DND-41 (cell line): ENCODE measurements at regions not wholly inside any gene's neighbourhood (a gene's known extent, or its start where the extent isn't known, plus 50 kb on each side); places are given as distances from the start of the nearest gene placed in this dataset.

Experiments
- ATAC-seq: fragments of 200-7000 bp; cut with Tn5 transposase; 3 replicates; pipeline ENCODE4 v1.9.1; 2021; ENCODE audit warnings: low read depth; ENCODE audit not compliant: insufficient read depth
- DNase-seq: peaks from one replicate; pipeline ENCODE4 v3.0.0-alpha.2; 2020
- H2AFZ ChIP-seq: 2 replicates; pipeline ENCODE4 v1.6.0; 2012; ENCODE audit warnings: low read depth, low read length
- H3K27ac ChIP-seq: 2 replicates; pipeline ENCODE4 v1.5.1; 2012; ENCODE audit warnings: low read length, inconsistent platforms
- H3K27me3 ChIP-seq: fragments of 200-600 bp; sonication (generic); 2 replicates; pipeline ENCODE4 v1.6.0; 2012; ENCODE audit warnings: low read length, mild to moderate bottlenecking, inconsistent platforms; ENCODE audit not compliant: insufficient read depth, poor library complexity
- H3K36me3 ChIP-seq: 2 replicates; pipeline ENCODE4 v1.5.1; 2012; ENCODE audit warnings: low read length, inconsistent platforms; ENCODE audit not compliant: insufficient read depth
- H3K4me1 ChIP-seq: 2 replicates; pipeline ENCODE4 v1.5.1; 2012; ENCODE audit warnings: mild to moderate bottlenecking, low read length; ENCODE audit not compliant: insufficient read depth
- H3K4me2 ChIP-seq: 2 replicates; pipeline ENCODE4 v1.6.0; 2012; ENCODE audit warnings: mild to moderate bottlenecking, moderate library complexity, low read length, inconsistent platforms; ENCODE audit not compliant: insufficient read depth
- H3K4me3 ChIP-seq, 2 experiments: fragments of 200-600 bp in 1 of 2; shearing (Covaris generic) in 1 of 2; 2 replicates each; pipeline ENCODE4 v1.5.1; 2012 to 2016; ENCODE audit warnings: inconsistent platforms in 2 of 2, low read length in 2 of 2, mild to moderate bottlenecking in 2 of 2, low read depth in 1 of 2, moderate library complexity in 1 of 2
- H3K79me2 ChIP-seq: 2 replicates; pipeline ENCODE4 v1.6.0; 2012; ENCODE audit warnings: low read length, inconsistent platforms; ENCODE audit not compliant: insufficient read depth
- H3K9ac ChIP-seq: 2 replicates; pipeline ENCODE4 v1.6.0; 2012; ENCODE audit warnings: low read depth, mild to moderate bottlenecking, inconsistent platforms, low read length, moderate library complexity
- H3K9me3 ChIP-seq: 2 replicates; pipeline ENCODE4 v1.5.1; 2012; ENCODE audit warnings: low read length, moderate library complexity, mild to moderate bottlenecking, inconsistent platforms; ENCODE audit not compliant: insufficient read depth, severe bottlenecking
- H4K20me1 ChIP-seq: 2 replicates; pipeline ENCODE4 v1.6.0; 2012; ENCODE audit warnings: low read length; ENCODE audit not compliant: insufficient read depth
- EZH2 ChIP-seq: IDR thresholded peaks from 3 replicates; pipeline ENCODE4 v1.6.1; 2012; ENCODE audit warnings: borderline replicate concordance, low read depth, mild to moderate bottlenecking, moderate library complexity, low read length, inconsistent platforms; ENCODE audit not compliant: severe bottlenecking
- TF ChIP-seq, protein P1 (sequence below): IDR thresholded peaks from 2 replicates; pipeline ENCODE4 v1.5.1; 2012; ENCODE audit warnings: borderline replicate concordance, low read length, moderate library complexity, mild to moderate bottlenecking; ENCODE audit not compliant: poor library complexity, severe bottlenecking; ENCODE audit errors: extremely low read depth

GRCh38 chr2:220478305-220479058 is 851.1 kb downstream of the SLC4A3 start:
- ATAC-seq (no peak), DNase-seq (no peak)
- Histone ChIP-seq H3K79me2 (no peaks in the 10 kb centered on the region), H3K27ac (no peak overlapping the region), H3K27me3 (no peaks in the 10 kb centered on the region), H3K4me3 (no peak overlapping the region), H3K9ac (no peak overlapping the region), H3K4me2 (no peak overlapping the region), H3K36me3 (no peaks in the 10 kb centered on the region), H2AFZ (no peak overlapping the region), H3K9me3 (no peaks in the 10 kb centered on the region), H3K4me1 (no peaks in the 10 kb centered on the region), H4K20me1 (no peaks in the 10 kb centered on the region)
- no peak for TF ChIP-seq EZH2
- TF ChIP-seq, protein P1, sequence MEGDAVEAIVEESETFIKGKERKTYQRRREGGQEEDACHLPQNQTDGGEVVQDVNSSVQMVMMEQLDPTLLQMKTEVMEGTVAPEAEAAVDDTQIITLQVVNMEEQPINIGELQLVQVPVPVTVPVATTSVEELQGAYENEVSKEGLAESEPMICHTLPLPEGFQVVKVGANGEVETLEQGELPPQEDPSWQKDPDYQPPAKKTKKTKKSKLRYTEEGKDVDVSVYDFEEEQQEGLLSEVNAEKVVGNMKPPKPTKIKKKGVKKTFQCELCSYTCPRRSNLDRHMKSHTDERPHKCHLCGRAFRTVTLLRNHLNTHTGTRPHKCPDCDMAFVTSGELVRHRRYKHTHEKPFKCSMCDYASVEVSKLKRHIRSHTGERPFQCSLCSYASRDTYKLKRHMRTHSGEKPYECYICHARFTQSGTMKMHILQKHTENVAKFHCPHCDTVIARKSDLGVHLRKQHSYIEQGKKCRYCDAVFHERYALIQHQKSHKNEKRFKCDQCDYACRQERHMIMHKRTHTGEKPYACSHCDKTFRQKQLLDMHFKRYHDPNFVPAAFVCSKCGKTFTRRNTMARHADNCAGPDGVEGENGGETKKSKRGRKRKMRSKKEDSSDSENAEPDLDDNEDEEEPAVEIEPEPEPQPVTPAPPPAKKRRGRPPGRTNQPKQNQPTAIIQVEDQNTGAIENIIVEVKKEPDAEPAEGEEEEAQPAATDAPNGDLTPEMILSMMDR = no peak

- Histone ChIP-seq H3K36me3 (no peaks in the 10 kb centered on the region), H3K4me2 (no peak overlapping the region), H3K27ac (no peak overlapping the region), H3K27me3 (no peaks in the 10 kb centered on the region), H3K4me3 (no peak overlapping the region), H3K9me3 (no peaks in the 10 kb centered on the region), H2AFZ (no peak overlapping the region), H4K20me1 (no peaks in the 10 kb centered on the region), H3K79me2 (no peaks in the 10 kb centered on the region), H3K9ac (no peak overlapping the region), H3K4me1 (no peaks in the 10 kb centered on the region)
- ATAC-seq = no peak
- no peak for TF ChIP-seq EZH2
- TF ChIP-seq, protein P1 = no peak
- DNase-seq = no peak
Measured at GRCh38 chr2:220482716-220483115, 855.3 kb downstream of the SLC4A3 start.

DNA sequence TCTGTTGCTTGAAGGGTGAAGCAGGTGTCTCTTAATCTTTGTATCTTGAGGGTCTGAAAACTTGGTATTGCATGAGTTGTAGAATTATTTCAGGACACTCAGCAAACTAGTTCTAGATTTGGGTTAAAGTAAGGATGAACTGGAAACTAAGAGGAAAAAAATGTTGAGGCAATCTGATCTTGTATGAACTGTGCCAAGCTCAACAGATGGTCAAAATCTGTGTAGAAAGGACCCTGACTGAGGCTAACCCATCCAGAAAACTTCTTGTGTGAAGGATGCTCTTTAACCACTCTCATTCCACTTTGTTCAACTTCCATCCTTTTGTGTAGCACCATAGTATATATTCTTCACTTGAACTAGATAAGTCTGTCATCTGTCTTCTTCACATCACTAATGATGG is 861.7 kb downstream of the SLC4A3 start:
- no peak for TF ChIP-seq EZH2
- TF ChIP-seq, protein P1 = no peak

More for the DNA sequence above, 861.7 kb downstream of the SLC4A3 start:
- H3K27ac ChIP-seq = no peak overlapping the region
- no peak overlapping the region for H3K4me3 ChIP-seq
- no peaks in the 10 kb centered on the region for H3K27me3 ChIP-seq
- no peaks in the 10 kb centered on the region for H3K9me3 ChIP-seq
- H3K4me1 ChIP-seq = no peaks in the 10 kb centered on the region
- ATAC-seq (no peak), DNase-seq (no peak)
- H3K79me2 ChIP-seq = no peaks in the 10 kb centered on the region
- H4K20me1 ChIP-seq = no peaks in the 10 kb centered on the region
- H3K4me2 ChIP-seq = no peak overlapping the region
- H2AFZ ChIP-seq = no peak overlapping the region
- no peak overlapping the region for H3K9ac ChIP-seq
- no peaks in the 10 kb centered on the region for H3K36me3 ChIP-seq
